Left colon (tissue), 2 donors: ENCODE measurements at regions not wholly inside any gene's neighbourhood (a gene's known extent, or its start where the extent isn't known, plus 50 kb on each side); places are given as distances from the start of the nearest gene placed in this dataset.

Experiments used
- ATAC-seq: fragments of 200-7000 bp; cut with Tn5 transposase; one replicate; pipeline ENCODE4 v1.9.1; 2020; ENCODE audit warnings: mild to moderate bottlenecking, moderate library complexity
- DNase-seq, 2 donors: peaks; one replicate each; pipeline ENCODE4 v3.0.0-alpha.2; 2020
- intact Hi-C, 2 donors: fragments of 100-400 bp; cut with DNase I in 1 of 2; cut with micrococcal nuclease in 1 of 2; formaldehyde crosslinking; loops; one replicate each; pipeline versions ENCODE4 v1.11.2 to v1.14.0; 2022; cut with DNase I, micrococcal nuclease
- donor health status: DM: no; HTN: no; CAD: no.
- donor health status: DM: yes; HTN: yes; CAD: no.

DNA sequence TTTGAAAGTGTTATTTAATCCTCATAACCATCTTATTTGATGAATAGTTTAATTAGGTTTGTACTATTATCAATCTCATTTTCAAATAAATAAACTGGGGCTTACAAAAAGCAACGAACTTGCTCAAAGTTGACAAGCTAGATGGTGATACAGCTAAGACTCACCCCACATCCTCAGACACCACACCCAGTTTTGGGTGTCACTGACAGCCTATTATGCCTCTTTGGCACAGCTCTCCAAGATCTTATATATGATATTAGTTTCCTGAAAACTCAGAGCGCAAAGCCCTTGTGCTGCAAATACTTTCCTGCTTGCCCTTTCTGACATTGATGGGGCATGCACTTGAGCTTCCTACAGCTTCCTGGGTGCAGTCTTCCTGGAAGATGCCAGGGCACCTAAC, 223.4 kb upstream of the GADL1 start:
- DNase-seq, result no peak
- intact Hi-C loops, result no loop called here
- ATAC-seq, result no peak

DNA sequence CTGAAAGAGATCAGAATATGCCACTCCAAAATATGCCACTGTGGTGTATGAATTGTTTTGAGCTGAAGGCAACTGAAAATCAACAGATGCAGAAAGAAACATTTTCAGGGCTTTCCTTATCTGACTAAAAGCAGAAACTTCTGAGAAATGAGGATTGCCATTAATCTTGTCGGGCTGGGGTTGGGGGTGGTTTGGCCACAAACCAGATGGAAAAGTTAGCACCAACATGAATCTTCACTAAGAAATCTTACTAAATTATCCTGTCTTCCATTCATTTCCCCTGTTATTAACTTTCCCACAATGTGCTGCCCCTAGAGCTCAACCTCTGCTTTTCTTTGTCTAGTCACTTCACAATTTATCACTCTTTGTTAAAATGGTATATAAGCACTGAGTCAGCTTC, 229.9 kb upstream of the GADL1 start:
- no peak for ATAC-seq
- intact Hi-C loops, result no loop called here
- DNase-seq, result no peak

DNA sequence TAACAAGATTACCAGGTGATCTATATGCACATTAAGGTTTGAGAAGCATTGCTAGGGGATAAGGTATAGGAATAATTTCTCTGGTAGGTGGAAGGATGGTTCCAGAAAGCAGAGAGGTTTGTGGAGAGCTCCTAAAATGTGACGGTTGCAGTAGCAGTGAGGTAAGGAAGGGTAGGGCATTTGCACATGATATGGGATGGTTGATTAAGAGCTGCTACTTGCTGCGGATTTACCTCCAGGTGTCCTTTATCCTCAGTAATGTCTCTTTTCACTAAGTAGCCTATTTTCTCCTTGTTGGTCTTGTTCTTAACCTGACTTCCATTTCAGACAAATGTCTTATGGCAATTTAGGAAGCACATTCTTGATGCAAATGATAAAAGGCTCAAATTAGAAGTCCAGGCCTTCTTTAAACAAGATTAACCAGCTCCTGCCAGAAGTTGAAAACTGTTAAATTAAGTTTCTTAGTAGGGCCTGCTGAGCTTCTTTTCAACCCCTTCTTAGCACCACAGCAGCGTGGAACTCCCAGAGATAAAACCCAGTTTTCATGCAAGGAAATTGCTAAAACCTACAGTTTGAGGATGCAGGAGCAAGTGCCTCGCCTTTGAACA, 231.1 kb upstream of the GADL1 start:
- ATAC-seq (no peak), DNase-seq (no peak)
- intact Hi-C loops, result no loop called here

DNA sequence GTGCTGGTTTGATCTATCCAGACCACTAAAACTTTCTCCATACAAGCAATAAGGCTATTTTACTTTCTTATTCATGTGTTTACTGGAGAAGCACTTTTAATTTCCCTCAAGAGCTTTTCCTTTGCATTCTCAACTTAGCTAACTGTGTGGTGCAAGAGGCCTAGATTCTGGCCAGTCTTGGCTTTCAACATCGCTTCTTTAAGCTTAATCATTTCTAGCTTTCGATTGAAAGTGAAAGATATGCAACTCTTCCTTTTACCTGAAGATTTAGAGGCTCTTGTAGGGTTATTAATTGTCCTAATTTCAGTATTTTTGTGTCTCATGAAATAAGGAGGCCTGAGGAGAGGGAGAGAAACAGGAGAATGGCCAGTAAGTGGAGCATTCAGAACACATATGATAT, 234.8 kb upstream of the GADL1 start:
- ATAC-seq (no peak), DNase-seq (no peak)
- intact Hi-C loops, result no loop called here

DNA sequence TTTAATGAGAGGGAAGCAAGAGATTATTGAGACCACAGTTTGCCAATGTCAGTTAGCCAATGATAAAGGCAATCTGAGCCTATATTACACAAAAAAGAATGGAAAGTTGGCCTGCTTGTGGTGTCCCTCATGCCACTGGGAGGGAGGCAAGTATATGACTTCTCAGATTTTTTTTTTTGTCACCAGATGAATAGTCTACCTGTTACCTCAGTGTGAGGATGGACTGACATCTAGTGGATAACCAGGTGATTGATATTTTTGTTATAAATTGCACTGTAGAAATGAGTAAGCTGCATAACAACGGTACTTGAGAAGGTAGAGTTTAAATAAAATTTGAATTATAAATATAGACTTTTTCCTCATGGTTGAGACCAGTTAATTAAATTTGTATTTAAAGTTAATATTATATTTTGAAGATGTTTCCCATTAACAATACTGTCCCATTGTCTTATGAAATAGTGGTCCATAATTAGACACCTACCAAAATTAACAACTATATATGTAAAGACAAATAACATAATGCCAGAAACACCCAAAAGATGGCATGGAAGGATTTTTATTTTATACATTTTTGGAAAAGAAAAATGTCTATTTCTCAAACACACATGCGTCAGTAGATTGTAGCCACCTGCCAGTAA, 237.8 kb upstream of the GADL1 start:
- ATAC-seq (peak; percentile 53), DNase-seq (no peak)
- intact Hi-C loops, result no loop called here

DNA sequence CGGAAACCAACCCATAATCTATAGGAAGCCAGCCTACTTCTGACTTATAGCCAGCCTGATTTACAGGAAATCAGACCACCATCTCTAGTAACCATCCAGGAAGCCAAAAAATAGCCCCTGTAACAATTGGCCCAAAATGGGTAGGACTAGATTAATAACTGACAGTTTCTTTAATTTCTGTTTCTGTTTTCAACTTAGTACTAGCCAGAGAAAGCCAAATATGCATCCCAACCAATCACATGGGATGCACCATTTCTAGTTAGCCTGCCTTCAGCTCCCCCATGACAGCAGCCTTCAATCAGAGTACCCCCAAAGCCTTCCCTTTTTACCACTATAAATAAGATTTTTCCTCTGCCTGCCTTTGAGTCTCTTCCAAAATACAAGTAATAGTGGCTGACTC, 239.1 kb upstream of the GADL1 start:
- intact Hi-C loops, result no loop called here

DNA sequence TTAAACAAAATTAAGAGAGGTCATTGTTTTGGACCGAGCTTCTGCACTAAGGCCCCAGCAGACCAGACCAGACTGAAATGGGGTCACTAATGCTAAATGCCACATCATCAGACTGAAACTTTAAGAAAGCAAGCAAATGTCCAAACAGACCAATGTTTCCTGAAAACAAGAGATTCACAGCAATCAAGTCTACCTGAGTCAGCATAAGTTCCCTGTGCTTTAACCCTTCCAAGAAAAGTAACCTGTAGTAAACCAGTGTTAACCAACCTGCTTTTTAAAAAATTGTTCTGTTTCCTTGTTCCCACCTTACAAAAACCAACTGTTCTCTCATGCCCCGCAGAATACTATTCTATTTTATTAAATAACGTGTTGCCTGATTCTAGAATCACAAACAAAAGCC, 241.1 kb upstream of the GADL1 start:
- no peak for ATAC-seq
- intact Hi-C loops, result no loop called here
- DNase-seq, result no peak

More for the DNA sequence above, 239.1 kb upstream of the GADL1 start:
- no peak for DNase-seq
- no peak for ATAC-seq

DNA sequence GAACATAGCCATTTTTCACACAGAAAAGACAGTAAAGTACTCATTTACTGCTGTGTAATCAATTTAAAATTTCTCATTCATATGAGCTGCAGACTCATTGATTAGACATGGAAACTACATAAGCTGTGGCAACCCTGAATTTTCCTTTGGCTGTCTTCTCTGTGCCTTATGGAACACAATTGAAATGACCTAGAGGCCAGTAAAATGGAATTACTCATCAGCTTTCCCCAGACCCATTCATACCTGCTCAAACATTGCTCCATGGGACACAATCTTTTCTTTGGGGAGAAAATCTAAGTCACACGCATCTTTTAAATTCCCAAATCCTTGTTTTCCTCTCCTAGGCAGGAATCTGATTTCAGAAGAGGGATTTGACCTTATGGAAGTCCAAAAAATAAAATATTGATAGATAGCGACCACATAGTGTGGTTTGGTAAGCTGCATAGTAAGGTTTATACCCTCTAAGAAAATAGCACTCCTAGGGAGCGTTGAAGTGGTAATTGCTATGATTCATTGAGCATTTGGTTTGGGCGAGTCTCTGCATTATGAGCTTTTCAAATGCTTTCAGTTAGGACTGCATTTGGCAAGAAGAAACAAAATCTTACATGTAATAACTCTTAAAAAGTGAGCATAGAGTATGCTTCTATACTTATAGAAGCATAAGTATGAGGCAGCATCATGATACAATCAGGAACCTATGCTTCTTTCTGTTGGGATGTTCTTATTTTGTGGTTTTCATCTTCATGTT, 243.4 kb upstream of the GADL1 start:
- no peak for ATAC-seq
- no peak for DNase-seq
- intact Hi-C loops, result no loop called here

DNA sequence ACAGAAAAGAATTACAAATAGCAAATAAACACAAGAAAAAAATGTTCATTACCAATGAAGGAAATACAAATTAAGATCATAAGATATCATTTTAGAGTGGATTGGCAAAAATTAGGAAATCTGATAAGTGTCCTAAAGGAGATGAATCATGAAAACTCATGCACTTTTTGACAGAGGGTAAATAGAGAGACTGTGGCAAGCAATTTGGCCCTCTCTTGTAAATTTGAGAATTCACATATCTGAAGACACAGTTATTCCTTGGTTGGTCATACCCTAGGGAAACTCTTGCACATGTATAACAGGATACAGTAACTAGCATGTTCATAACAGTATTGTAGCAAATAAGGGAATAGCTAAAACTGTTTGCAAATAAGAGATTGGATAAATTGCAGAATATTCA, 246.0 kb upstream of the GADL1 start:
- ATAC-seq (no peak), DNase-seq (no peak)
- intact Hi-C loops, result no loop called here

DNA sequence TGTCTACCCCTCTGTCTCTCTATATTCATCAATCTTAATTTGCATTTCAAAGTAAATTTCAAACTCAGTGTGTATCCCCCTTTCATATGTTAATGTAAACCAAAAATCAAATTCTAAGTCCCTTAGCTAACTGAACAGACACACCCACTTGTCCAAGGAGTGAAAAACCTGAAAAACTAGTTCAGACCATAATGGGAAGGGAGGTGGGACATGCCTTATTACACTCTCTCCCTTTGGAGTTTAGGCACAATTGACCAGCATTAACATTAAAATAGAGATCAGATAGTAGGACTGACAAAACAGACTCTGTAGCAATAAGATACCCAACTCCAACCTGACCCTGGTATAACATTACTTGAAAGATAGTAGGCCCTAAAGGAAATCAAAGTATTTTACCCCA, 247.7 kb upstream of the GADL1 start:
- intact Hi-C loops, result no loop called here
- DNase-seq (no peak), ATAC-seq (no peak)

DNA sequence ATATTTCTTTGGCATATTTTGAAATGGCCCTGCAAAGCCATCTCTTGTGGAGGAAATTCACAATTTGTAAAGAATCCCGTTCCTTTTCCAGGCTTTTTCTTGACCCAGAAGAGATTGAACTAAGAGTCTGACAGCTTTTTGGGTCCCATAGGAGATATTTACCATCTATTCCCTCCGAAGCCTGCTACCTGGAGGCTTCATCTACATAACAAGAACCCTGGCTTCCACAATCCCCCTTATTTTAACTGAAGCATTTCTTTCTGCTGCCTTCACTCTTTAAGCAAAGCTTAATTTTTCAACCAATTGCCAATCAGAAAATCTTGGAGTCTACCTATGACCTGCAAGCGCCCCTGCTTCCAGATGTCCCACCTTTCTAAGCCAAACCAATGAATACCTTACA, 248.1 kb upstream of the GADL1 start:
- intact Hi-C loops, result no loop called here
- DNase-seq (no peak), ATAC-seq (no peak)

DNA sequence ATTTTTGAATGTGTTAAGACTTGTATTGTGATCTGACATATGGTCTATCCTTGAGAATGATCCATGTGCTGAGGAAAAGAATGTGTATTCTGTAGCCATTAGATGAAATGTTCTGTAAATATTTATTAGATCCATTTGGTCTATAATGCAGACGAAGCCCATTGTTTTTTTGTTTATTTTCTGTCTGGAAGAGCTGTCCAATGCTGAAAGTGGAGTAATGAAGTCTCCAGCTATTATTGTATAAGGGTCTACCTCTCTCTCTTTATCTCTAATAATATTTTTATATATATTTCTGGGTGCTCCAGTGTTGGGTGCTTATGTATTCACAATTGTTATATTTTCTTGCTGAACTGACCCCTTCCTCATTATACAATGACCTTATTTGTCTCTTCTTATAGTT, 250.6 kb upstream of the GADL1 start:
- ATAC-seq (no peak), DNase-seq (no peak)
- intact Hi-C loops, result no loop called here

DNA sequence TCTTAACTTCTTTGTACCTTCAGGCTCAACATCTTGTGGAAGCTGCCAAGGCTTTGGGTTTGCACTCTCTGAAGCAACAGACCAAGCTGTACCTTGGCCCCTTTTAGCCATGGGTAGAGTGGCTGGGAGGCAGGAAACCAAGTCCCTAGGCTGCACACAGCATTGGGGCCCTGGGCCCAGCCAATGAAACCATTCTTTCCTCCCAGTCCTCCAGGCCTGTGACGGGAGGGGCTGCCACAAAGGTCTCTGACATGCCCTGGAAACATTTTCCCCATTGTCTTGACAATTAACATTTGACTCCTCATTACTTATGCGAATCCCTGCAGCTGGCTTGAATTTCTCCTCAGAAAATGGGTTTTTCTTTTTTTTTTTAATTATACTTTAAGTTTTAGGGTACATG, 253.1 kb upstream of the GADL1 start:
- DNase-seq (no peak), ATAC-seq (no peak)
- intact Hi-C loops, result no loop called here

DNA sequence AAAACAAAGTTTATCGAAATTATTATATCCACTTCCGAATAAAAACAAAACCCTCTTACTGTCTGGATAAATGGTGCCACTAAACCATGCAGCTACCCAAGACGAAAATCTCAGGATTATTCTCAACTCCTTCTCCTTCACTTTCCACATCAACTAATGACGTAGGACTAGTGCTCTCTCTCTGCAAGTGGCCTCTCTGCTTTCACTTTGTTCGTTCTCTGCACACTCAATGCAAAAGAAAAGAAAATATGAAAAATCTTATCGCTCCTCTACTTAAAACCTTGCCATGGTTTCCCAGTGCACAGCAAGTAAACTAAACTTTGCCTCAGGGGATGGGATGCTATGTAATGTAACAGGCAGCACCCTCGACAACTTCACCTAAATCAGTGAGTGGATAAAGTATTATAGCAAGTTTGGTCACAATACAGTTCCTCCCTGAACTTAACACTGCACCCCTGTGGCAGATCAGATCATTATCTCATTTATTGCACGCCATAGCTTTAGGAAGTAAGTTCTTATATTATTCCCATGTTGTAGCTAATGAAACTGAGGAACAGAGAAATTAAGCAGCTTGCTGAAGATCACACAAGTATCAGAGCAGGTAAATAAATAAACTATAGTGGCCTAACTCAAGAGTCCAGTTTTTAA, 262.7 kb upstream of the GADL1 start:
- no peak for DNase-seq
- ATAC-seq, result no peak
- intact Hi-C loops, result no loop called here

DNA sequence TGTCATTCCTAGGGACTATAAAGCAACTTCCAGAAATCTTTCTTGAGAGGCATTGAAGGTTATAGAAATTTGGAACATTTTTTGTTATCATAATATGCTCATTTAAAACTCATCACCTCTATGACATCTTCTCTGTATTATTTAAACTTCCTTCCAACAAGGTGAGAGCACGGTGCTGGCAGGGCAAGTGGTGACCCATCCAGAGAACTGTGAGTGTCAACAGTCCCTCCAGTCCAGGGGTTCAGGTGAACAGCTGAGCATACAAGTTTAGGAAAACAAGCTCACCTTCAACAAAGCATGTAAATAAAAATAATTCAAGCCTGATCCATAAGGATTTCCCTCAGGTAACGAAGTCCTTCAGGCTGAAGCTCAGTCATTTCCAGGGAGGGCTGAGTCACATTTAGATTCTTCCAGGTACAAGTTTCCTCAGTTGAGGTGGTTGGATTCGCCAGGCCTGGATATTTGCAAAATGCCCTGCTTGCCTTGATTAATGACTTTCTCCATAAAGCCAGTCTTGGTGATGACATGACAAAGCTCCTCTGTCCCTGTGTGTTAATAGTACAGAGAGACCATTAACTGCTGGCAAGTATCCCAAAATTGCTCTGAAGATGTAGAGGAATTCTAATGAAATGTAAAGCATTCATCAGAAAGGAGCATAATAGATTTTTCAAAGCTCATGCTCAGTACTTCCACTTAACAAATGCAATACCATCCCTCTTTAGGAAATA, 263.6 kb upstream of the GADL1 start:
- no peak for DNase-seq
- intact Hi-C loops, result no loop called here

DNA sequence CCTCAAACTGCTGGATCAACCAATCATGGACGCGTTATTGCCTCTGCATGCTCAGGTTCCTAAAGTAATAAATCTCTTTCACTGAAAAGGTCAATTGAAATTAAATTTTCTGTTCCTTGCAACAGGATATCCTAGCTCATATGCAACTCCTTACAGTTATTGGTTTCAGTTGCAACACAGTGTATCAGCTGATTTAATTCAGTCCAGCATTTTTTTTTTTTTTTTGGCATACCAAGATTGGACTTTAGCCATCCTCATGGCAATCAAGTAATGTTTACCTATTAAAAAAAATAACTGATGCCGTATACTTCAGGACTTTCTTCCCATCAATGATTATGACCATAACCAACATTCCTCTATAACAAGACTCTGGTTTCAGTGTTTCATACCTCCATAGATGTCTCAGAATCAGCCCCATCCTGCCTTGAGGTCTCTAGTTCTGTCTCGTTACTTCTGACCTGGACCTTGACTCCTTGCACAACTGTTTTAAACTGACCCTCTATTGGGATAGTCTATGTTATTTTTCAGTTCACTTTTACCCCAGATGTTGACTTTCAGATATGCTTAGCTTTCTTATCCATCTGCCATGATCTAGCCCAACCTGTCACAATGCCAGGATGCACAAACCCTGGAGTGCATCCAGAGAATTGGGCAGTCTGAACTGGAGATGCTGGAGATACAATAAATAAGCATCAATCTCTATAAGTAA, 265.0 kb upstream of the GADL1 start:
- intact Hi-C loops, result no loop called here
- ATAC-seq (no peak), DNase-seq (no peak)

More for the DNA sequence above, 263.6 kb upstream of the GADL1 start:
- ATAC-seq, result no peak

DNA sequence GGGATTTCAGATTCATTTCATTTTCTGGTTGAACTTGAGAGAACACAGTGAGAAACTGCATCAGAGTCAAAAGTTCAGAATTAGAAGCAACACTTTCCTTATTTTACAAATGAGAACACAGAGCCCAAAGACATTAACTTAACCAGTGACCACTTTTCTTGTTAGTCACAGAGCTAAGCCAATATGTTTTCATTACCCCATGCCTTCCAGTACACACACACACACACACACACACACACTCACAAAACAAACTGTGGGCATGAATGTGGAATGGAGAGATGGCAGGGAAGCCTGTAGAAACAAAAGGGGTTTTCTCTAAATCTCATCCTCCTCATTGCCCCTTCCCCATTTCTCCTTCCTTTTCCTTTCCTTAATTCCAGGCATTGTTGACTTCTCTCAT, 267.4 kb upstream of the GADL1 start:
- ATAC-seq (no peak), DNase-seq (no peak)
- intact Hi-C loops, result no loop called here

DNA sequence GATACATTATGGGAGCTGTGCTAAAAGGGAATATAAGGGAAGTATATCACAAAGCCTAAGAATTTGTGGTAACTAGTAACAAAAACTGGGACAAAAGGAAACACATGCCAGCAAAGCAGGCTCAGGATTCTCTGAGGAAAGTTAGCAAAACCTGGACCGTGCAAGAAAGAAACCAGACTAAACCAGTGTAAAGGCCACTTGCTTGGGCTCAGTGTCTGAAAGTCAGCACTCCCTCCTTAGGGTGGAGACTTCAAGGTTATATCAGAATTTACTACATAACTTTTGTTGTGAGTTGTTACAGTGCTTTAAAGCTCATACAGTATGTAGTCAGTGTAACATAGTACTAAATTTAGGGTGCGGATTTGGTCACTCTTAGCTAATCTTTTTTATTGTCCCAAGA, 269.9 kb upstream of the GADL1 start:
- peak; percentile 90 for ATAC-seq
- intact Hi-C loops, result no loop called here
- no peak for DNase-seq

DNA sequence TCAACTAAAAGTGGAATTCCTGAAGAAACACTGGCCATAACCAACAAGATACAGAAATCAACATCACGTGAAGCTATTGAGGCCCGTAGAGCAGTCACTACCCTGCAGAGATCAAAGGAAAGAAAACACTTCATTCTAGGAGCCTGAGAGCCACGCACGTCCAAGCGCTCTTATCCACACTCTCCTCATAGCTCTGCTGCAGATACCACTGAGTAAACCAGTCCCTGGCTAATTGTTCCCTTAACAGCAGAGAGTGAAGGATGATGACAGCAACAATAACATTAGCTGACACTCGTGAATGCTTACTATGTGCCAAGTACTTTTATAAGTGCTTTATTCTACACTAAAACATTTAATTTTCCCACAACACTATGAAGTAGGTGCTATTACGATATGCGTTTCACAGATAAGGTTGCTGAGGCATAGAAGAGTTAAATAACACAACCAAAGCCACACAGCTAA, 271.0 kb upstream of the GADL1 start:
- intact Hi-C loops, result no loop called here
- ATAC-seq (no peak), DNase-seq (no peak)
